GM21423 (cell line): ENCODE measurements at regions not wholly inside any gene's neighbourhood (a gene's known extent, or its start where the extent isn't known, plus 50 kb on each side); places are given as distances from the start of the nearest gene placed in this dataset.
"Not testable (repeated sequence)": the region's sequence is repeated elsewhere in the genome, so short reads cannot be mapped to it uniquely, and the experiment has no call there.

Experiments used
- ATAC-seq: cut with Tn5 transposase; IDR thresholded peaks from one replicate; pipeline ENCODE4 v1.9.1; 2021; ENCODE audit warnings: mild to moderate bottlenecking, moderate library complexity; ENCODE audit not compliant: unreplicated experiment

- ATAC-seq = no peak
Measured at GRCh38 chr7:16369855-16370254, 51.5 kb downstream of the CRPPA start.

GRCh38 chr7:16369309-16369708 lies 52.0 kb downstream of the CRPPA start:
- not testable (repeated sequence) for ATAC-seq

GRCh38 chr7:16368885-16369284 lies 52.5 kb downstream of the CRPPA start:
- ATAC-seq = no peak

- no peak for ATAC-seq
Measured at GRCh38 chr7:16367115-16367514, 54.2 kb downstream of the CRPPA start.

- no peak for ATAC-seq
Measured at GRCh38 chr7:16365952-16366351, 55.4 kb downstream of the CRPPA start.

GRCh38 chr7:16365177-16365576 lies 56.2 kb downstream of the CRPPA start:
- peak; percentile 37 for ATAC-seq

GRCh38 chr7:16359216-16359615 lies 62.1 kb downstream of the CRPPA start:
- no peak for ATAC-seq

GRCh38 chr7:16357921-16358320 lies 63.4 kb downstream of the CRPPA start:
- ATAC-seq = no peak

- ATAC-seq = no peak
Measured at GRCh38 chr7:16357474-16357873, 63.9 kb downstream of the CRPPA start.

- ATAC-seq = no peak
Measured at GRCh38 chr7:16356301-16356958, 64.9 kb downstream of the CRPPA start.

GRCh38 chr7:16354573-16354972 lies 66.8 kb downstream of the CRPPA start:
- no peak for ATAC-seq

- ATAC-seq = no peak
Measured at GRCh38 chr7:16353226-16353625, 68.1 kb downstream of the CRPPA start.

- ATAC-seq = peak; percentile 67
Measured at GRCh38 chr7:16350634-16351033, 70.7 kb downstream of the CRPPA start.

GRCh38 chr7:16348251-16348650 lies 73.1 kb downstream of the CRPPA start:
- no peak for ATAC-seq

- no peak for ATAC-seq
Measured at GRCh38 chr7:16347827-16348192, 73.5 kb downstream of the CRPPA start.

- ATAC-seq = no peak
Measured at GRCh38 chr7:16347066-16347826, 74.1 kb downstream of the CRPPA start.

GRCh38 chr7:16345979-16346958 lies 75.1 kb downstream of the CRPPA start:
- peak; percentile 68 for ATAC-seq

GRCh38 chr7:16344927-16345326 lies 76.4 kb downstream of the CRPPA start:
- no peak for ATAC-seq

- ATAC-seq = no peak
Measured at GRCh38 chr7:16343612-16344011, 77.7 kb downstream of the CRPPA start.

- no peak for ATAC-seq
Measured at GRCh38 chr7:16338065-16338464, 83.3 kb downstream of the CRPPA start.

GRCh38 chr7:16326106-16326505 lies 95.2 kb downstream of the CRPPA start:
- no peak for ATAC-seq
